HG03378 (cell line): ENCODE measurements at regions not wholly inside any gene's neighbourhood (a gene's known extent, or its start where the extent isn't known, plus 50 kb on each side); places are given as distances from the start of the nearest gene placed in this dataset.
A peak's percentile ranks its signal among the peaks of the same experiment; 100 is the strongest.

Experiments used
- ATAC-seq: cut with Tn5 transposase; IDR thresholded peaks from one replicate; pipeline ENCODE4 v1.9.1; 2021; ENCODE audit warnings: mild to moderate bottlenecking, moderate library complexity; ENCODE audit not compliant: unreplicated experiment

DNA sequence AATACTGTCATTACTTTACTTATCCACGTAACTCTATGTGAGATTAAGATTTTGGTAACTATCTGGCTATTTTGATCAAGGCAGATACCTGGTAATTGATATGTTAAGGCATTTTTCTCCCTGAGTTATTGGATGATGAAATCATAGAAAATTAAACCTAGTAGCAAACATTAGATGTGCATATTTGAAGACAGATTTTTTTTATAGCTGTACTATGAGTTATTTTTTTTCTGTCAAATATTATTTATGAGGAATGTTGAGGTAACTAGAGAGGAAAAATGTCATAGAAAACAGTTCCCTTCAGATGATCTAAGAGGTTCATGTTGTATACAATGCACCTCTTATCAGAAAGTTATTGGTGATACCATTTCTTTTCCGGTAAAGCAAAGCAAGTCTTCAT, 64.9 kb upstream of the SLC38A2 start:
- no peak for ATAC-seq

DNA sequence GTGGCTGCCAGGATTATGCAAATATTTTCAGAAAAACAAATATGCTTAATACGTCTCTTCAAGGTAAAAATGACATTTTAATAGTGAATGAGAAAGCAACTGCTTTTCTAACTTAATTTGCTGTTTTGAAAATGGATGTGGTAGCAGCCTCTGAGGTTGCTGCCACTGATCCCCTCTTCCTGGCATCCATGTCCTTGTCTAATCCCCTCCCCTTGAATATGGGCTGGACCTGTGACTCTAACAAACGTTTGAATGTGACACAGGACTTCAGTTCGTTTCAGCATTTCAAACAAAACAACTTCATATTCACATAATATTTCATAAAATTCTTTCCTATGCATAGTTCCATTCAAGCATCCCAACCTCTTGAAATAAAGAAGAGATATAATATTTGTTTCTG, 64.2 kb upstream of the SLC38A2 start:
- no peak for ATAC-seq

DNA sequence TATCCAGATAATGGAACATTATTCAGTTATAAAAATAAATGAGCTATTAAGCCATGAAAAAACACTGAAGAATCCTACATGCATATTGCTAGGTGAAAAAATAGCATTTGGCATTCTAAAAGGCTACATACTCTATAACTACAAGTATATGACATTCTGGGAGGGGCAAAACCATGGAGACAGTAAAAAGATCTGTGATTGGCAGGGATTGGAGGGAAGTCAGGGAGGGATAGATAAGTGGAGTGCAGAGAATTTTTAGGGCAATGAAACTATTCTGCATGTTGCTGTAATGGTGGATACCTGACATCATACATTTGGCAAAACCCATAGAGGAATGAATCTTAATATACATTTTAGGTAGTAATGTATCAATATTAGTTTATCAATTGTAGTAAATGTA, 63.1 kb upstream of the SLC38A2 start:
- no peak for ATAC-seq

GRCh38 chr12:46435029-46435428, 62.5 kb upstream of the SLC38A2 start:
- no peak for ATAC-seq

DNA sequence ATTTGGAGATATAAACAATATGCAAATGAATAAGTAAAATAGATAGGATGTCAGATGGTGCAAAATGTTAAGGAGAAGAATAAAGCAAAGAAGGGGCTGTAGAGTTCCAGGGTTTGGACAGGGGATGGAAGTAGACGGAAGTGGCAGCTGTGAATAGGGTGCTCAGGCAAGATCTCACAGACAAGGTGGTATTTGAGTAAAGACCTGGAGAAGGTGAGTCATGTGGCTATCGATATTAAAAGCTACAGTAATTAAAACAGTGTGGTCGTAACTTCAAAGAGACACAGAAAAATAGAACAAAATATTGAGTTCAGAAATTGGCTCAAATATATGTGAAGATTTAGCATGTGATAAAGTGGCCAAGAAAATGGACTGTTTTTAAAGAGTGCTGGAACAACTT, 61.3 kb upstream of the SLC38A2 start:
- ATAC-seq, result no peak

- ATAC-seq, result no peak
Observed at GRCh38 chr12:46432325-46432724, 59.8 kb upstream of the SLC38A2 start.

- ATAC-seq, result peak; percentile 73
Observed at GRCh38 chr12:46430340-46430948, 57.9 kb upstream of the SLC38A2 start.
